Naive thymus-derived CD4-positive, alpha-beta T cell (primary cell): ENCODE measurements at regions not wholly inside any gene's neighbourhood (a gene's known extent, or its start where the extent isn't known, plus 50 kb on each side); places are given as distances from the start of the nearest gene placed in this dataset.
"Not testable (repeated sequence)": the region's sequence is repeated elsewhere in the genome, so short reads cannot be mapped to it uniquely, and the experiment has no call there.

Experiments used
- ATAC-seq: fragments of 150-1000 bp; cut with Tn5 transposase; 2 replicates; pipeline ENCODE4 v1.10.0; 2021; ENCODE audit warnings: mild to moderate bottlenecking, moderate library complexity
- CTCF ChIA-PET: fragments of 350-600 bp; sonication (Branson Sonifier 250); formaldehyde crosslinking; loops from one replicate; lab custom pipeline; 2021; ENCODE audit warnings: antibody characterized with exemption; lab: Charles Lee
- POLR2A ChIA-PET: fragments of 350-600 bp; sonication (Branson Sonifier 250); formaldehyde crosslinking; loops from one replicate; lab custom pipeline; 2021; ENCODE audit warnings: antibody characterized with exemption, inconsistent platforms; lab: Charles Lee
- DNase-seq, 9 donors: peaks; one replicate each; pipeline versions ENCODE4 v3.0.0 to v3.0.0-alpha.2; 2020 to 2022; ENCODE audit warnings: mixed read lengths in 1 of 9
- H3K27ac ChIP-seq: one replicate; pipeline ENCODE4 v1.7.0; 2013; ENCODE audit warnings: mild to moderate bottlenecking, low read depth, low read length, moderate library complexity
- H3K27me3 ChIP-seq, 2 donors: one replicate each; pipeline ENCODE4 v1.7.0; 2013; ENCODE audit warnings: low read length in 2 of 2, mild to moderate bottlenecking in 2 of 2, moderate library complexity in 2 of 2; ENCODE audit not compliant: control insufficient read depth in 2 of 2, insufficient read depth in 2 of 2
- H3K36me3 ChIP-seq, 3 experiments: 1 replicate in 2 of 3; 2 replicates in 1 of 3; pipeline ENCODE4 v1.7.0; 2013; ENCODE audit warnings: low read length in 3 of 3, mild to moderate bottlenecking in 3 of 3, moderate library complexity in 1 of 3; ENCODE audit not compliant: insufficient read depth in 3 of 3, control insufficient read depth in 2 of 3
- H3K4me1 ChIP-seq, 2 donors: one replicate each; pipeline ENCODE4 v1.7.0; 2013; ENCODE audit warnings: low read length in 2 of 2, mild to moderate bottlenecking in 2 of 2, moderate library complexity in 1 of 2; ENCODE audit not compliant: control insufficient read depth in 2 of 2, insufficient read depth in 2 of 2
- H3K4me3 ChIP-seq: 2 replicates; pipeline ENCODE4 v1.7.0; 2013; ENCODE audit warnings: mild to moderate bottlenecking, low read length
- H3K9me3 ChIP-seq, 3 experiments: 1 replicate in 2 of 3; 2 replicates in 1 of 3; pipeline ENCODE4 v1.7.0; 2013; ENCODE audit warnings: low read length in 3 of 3; ENCODE audit not compliant: control insufficient read depth in 2 of 3
- H3K27ac Mint-ChIP-seq, 9 donors: one replicate each; pipeline ENCODE4 v1.8.0; 2020 to 2022; ENCODE audit warnings: mixed read lengths in 9 of 9, mild to moderate bottlenecking in 8 of 9, moderate library complexity in 5 of 9, inconsistent platforms in 2 of 9
- H3K27me3 Mint-ChIP-seq, 5 donors: one replicate each; pipeline ENCODE4 v1.8.0; 2021 to 2022; ENCODE audit warnings: mixed read lengths in 5 of 5, mild to moderate bottlenecking in 1 of 5
- H3K36me3 Mint-ChIP-seq, 5 donors: one replicate each; pipeline ENCODE4 v1.8.0; 2020 to 2022; ENCODE audit warnings: mixed read lengths in 5 of 5, mild to moderate bottlenecking in 3 of 5, inconsistent platforms in 1 of 5
- H3K4me1 Mint-ChIP-seq, 7 donors: one replicate each; pipeline ENCODE4 v1.8.0; 2020 to 2022; ENCODE audit warnings: mixed read lengths in 7 of 7, mild to moderate bottlenecking in 3 of 7, inconsistent platforms in 1 of 7
- H3K4me3 Mint-ChIP-seq, 10 donors: one replicate each; pipeline ENCODE4 v1.8.0; 2020 to 2022; ENCODE audit warnings: mild to moderate bottlenecking in 10 of 10, mixed read lengths in 10 of 10, moderate library complexity in 6 of 10, inconsistent platforms in 2 of 10
- H3K9me3 Mint-ChIP-seq, 11 donors: one replicate each; pipeline ENCODE4 v1.8.0; 2020 to 2022; ENCODE audit warnings: mixed read lengths in 11 of 11, mild to moderate bottlenecking in 4 of 11, inconsistent platforms in 1 of 11, moderate library complexity in 1 of 11
- intact Hi-C, 2 donors: fragments of 100-400 bp; cut with micrococcal nuclease; formaldehyde crosslinking; loops; one replicate each; pipeline ENCODE4 v1.15.1; 2023

DNA sequence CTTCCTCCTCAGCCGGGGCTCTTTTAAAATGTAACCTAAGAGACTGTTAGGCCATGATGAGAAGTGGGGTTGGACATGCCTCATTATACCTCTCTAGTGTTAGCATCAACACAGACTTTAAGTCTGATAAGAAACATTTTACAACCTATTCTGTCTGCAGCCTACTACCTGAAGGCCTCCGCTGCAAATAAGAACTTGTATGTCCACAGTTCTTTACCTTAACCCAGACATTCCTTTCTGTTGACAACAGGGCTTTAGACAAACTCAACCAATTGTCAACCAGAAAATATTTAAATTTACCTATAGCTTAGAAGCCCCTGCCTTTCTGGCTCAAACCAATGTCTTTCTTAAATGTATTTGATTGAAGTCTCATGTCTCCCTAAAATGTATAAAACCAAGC is 1418.6 kb downstream of the STIM2 start:
- H3K36me3 ChIP-seq = no peaks in the 10 kb centered on the region
- H3K27ac ChIP-seq = no peak overlapping the region
- POLR2A ChIA-PET = no interaction called here
- H3K27me3 Mint-ChIP-seq = no peaks in the 10 kb centered on the region
- no peak overlapping the region for H3K4me3 Mint-ChIP-seq
- H3K4me1 Mint-ChIP-seq = no peaks in the 10 kb centered on the region
- intact Hi-C loops = no loop called here
- H3K9me3 Mint-ChIP-seq = peaks cover 0 to 41% (median 10%) of the 10 kb centered on the region in 11 donors
- CTCF ChIA-PET = no interaction called here
- no peaks in the 10 kb centered on the region for H3K36me3 Mint-ChIP-seq
- H3K4me3 ChIP-seq = no peak overlapping the region
- no peak for ATAC-seq
- H3K4me1 ChIP-seq = no peaks in the 10 kb centered on the region
- no peak overlapping the region for H3K27ac Mint-ChIP-seq
- H3K27me3 ChIP-seq = no peaks in the 10 kb centered on the region
- no peaks in the 10 kb centered on the region for H3K9me3 ChIP-seq
- DNase-seq = no peak

DNA sequence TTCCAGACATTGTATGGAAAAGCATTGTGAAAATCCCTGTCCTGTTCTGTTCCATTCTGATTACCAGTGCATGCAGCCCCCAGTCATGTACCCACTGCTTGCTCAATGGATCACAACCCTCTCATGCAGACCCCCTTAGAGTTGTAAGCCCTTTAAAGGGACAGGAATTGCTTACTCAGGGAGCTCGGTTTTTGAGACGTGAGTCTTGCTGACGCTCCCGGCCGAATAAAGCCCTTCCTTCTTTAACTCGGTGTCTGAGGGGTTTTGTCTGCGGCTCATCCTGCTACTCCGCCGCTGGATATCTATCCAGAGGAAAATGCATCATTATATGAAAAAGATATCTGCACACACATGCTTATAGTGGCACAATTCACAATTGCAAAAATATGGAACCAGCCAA is 1425.6 kb downstream of the STIM2 start:
- H3K4me1 ChIP-seq, H3K4me3 ChIP-seq, H3K27me3 Mint-ChIP-seq, H3K9me3 ChIP-seq, H3K4me1 Mint-ChIP-seq, H3K36me3 Mint-ChIP-seq, DNase-seq, H3K36me3 ChIP-seq, CTCF ChIA-PET, ATAC-seq, H3K27ac ChIP-seq, H3K4me3 Mint-ChIP-seq, POLR2A ChIA-PET, intact Hi-C loops, H3K27ac Mint-ChIP-seq, H3K27me3 ChIP-seq: not testable (repeated sequence)
- H3K9me3 Mint-ChIP-seq = peaks cover 2 to 61% (median 16%) of the 10 kb centered on the region in 11 donors

DNA sequence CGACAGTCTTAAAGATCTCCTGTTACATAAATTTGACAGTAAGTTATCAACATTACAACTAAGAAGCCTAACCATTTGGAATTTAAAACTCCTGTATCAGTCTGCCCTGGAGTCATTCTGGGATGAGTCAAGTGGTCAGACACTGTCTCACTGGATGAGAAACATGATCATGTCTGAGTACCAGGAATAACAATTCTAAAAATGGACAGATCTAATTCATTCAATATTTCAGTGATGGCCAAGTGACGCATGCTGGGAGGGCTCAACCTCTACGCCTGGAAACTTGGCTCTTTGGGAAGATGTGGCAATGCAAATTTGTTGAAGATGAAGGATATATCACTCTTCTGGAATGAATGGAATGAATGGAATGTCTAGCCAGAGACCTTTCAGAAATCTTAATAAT is 1427.2 kb downstream of the STIM2 start:
- intact Hi-C loops = no loop called here
- H3K9me3 Mint-ChIP-seq = peaks cover 2 to 48% (median 12%) of the 10 kb centered on the region in 11 donors
- no peaks in the 10 kb centered on the region for H3K4me1 ChIP-seq
- CTCF ChIA-PET = no interaction called here
- no peaks in the 10 kb centered on the region for H3K9me3 ChIP-seq
- peaks cover 0 to 3% (median 0%) of the 10 kb centered on the region in 5 donors for H3K36me3 Mint-ChIP-seq
- no peak overlapping the region for H3K4me3 ChIP-seq
- H3K27me3 ChIP-seq = no peaks in the 10 kb centered on the region
- no peak overlapping the region for H3K4me3 Mint-ChIP-seq
- no peaks in the 10 kb centered on the region for H3K27me3 Mint-ChIP-seq
- H3K27ac ChIP-seq = no peak overlapping the region
- DNase-seq (no peak), ATAC-seq (no peak)
- H3K36me3 ChIP-seq = no peaks in the 10 kb centered on the region
- no peak overlapping the region for H3K27ac Mint-ChIP-seq
- no peaks in the 10 kb centered on the region for H3K4me1 Mint-ChIP-seq
- POLR2A ChIA-PET = no interaction called here

DNA sequence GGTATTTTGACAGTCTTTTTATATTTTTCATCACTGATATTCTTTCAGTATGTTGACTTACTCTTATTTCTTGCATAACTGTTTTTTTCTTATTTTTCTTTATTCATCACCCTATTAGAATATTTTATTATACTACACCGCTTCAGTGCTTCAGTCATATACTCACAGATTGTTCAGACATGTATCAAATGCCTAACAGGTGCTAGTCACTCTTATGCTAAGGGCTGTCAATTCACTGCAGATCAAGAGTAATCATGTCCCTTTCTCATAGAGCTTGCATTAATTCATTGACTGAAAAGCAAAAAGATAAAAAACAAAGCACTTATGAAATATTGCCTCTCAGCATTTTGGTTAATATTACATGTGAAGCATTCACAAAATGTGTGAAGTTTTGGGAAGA is 1435.6 kb downstream of the STIM2 start:
- Histone ChIP-seq H3K4me1 (no peaks in the 10 kb centered on the region), H3K27ac (no peak overlapping the region), H3K36me3 (no peaks in the 10 kb centered on the region), H3K9me3 (no peaks in the 10 kb centered on the region), H3K4me3 (no peak overlapping the region), H3K27me3 (no peaks in the 10 kb centered on the region)
- CTCF ChIA-PET = no interaction called here
- no peak overlapping the region for H3K4me3 Mint-ChIP-seq
- no peak for DNase-seq
- intact Hi-C loops = no loop called here
- no peaks in the 10 kb centered on the region for H3K4me1 Mint-ChIP-seq
- H3K9me3 Mint-ChIP-seq = peaks cover 2 to 30% (median 9%) of the 10 kb centered on the region in 11 donors
- H3K27me3 Mint-ChIP-seq = no peaks in the 10 kb centered on the region
- H3K36me3 Mint-ChIP-seq = no peaks in the 10 kb centered on the region
- no peak overlapping the region for H3K27ac Mint-ChIP-seq
- POLR2A ChIA-PET = no interaction called here
- ATAC-seq = no peak

DNA sequence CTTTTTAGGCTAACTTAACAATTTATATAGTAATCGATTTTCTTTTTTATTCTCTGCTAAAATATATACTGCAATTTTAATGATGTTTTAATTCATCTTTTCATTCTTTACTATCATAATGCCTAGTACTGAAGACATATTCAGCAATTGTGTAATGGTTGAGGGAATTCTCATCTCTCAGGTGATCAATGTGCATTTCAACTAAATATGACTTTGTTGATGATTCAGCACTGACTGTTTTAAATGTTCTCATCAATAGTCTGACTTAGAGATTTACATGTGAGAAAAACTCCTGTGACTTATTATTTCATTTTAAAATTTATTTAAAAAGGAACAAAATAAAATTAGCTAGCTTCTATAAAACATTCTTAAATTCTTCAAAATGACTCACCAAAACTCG is 1450.3 kb downstream of the STIM2 start:
- ATAC-seq = no peak
- no peaks in the 10 kb centered on the region for H3K27me3 Mint-ChIP-seq
- no peaks in the 10 kb centered on the region for H3K36me3 ChIP-seq
- H3K4me1 Mint-ChIP-seq = no peaks in the 10 kb centered on the region
- no peaks in the 10 kb centered on the region for H3K36me3 Mint-ChIP-seq
- H3K27ac Mint-ChIP-seq = no peak overlapping the region
- H3K4me3 Mint-ChIP-seq = no peak overlapping the region
- H3K9me3 ChIP-seq = no peaks in the 10 kb centered on the region
- intact Hi-C loops = no loop called here
- H3K4me3 ChIP-seq = no peak overlapping the region
- no peaks in the 10 kb centered on the region for H3K4me1 ChIP-seq
- no peaks in the 10 kb centered on the region for H3K27me3 ChIP-seq
- POLR2A ChIA-PET = no interaction called here
- no peak overlapping the region for H3K27ac ChIP-seq
- CTCF ChIA-PET = no interaction called here
- H3K9me3 Mint-ChIP-seq = peaks cover 4 to 35% (median 7%) of the 10 kb centered on the region in 11 donors
- no peak for DNase-seq

DNA sequence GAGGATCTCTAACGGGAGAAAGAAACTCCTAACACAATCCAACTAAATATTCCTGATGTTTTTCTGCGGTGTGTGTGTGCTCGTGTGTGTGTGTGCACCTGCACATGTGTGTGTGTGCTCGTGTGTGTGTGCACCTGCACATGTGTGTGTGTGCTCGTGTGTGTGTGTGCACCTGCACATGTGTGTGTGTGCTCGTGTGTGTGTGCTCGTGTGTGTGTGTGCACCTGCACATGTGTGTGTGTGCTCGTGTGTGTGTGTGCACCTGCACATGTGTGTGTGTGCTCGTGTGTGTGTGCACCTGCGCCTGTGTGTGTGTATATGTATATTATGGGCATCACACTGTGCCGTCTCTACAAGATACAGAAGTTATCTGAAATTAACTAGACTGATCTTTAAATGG is 1451.9 kb downstream of the STIM2 start:
- intact Hi-C loops, H3K4me1 ChIP-seq, H3K27me3 ChIP-seq, H3K27ac Mint-ChIP-seq, H3K27me3 Mint-ChIP-seq, H3K36me3 ChIP-seq, ATAC-seq, DNase-seq, CTCF ChIA-PET, H3K36me3 Mint-ChIP-seq, H3K4me3 Mint-ChIP-seq, H3K9me3 ChIP-seq, H3K27ac ChIP-seq, H3K4me3 ChIP-seq, POLR2A ChIA-PET, H3K4me1 Mint-ChIP-seq: not testable (repeated sequence)
- H3K9me3 Mint-ChIP-seq = peaks cover 2 to 28% (median 5%) of the 10 kb centered on the region in 11 donors

DNA sequence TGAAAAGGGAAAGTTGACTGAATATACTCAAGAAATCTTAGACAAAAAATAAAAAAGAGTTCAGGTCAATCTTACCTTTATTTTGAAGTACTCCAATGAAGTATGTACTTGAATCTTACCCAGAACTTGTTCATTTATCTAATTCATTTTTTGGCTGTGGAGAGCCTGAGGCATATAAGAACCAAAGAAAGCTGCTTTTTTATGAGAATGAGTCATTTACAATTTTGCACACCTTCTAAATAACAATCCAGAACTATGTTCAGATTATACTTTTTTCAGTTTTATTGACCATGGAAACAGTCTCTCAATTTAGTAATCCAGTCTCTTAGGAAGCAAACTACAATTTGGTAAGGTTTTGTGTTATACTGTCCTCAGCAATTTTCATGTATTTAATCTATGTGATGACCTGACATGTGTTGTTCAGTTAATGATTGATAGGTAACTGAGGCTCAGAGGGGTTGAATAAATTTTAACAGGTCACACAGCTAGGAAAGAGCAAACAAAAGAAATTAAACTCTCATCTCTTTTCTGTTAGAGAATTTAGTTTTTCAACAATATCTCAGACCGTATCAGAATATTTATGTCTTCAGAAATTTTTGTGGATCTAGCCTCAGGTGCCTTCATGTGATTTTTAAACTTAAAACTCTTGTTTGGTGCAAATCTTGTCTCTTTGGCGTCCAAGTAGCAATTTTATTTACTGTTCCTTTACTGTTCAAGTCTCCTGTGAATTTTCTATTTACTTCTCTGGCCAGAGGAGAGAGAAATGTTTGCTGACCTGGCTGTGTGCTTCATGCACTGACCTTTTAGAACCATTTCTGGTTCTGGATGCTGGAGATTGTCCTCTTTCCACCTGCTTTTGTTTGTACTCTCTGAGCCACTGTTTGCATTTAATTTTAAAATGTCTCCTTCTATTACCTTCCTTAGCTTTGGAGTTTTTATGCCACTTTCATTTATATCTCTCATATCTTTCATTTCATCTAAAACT is 1453.4 kb downstream of the STIM2 start:
- H3K4me1 ChIP-seq = no peaks in the 10 kb centered on the region
- H3K4me3 Mint-ChIP-seq = no peak overlapping the region
- ATAC-seq (no peak), DNase-seq (no peak)
- no peaks in the 10 kb centered on the region for H3K36me3 ChIP-seq
- no peak overlapping the region for H3K27ac Mint-ChIP-seq
- no peaks in the 10 kb centered on the region for H3K27me3 ChIP-seq
- intact Hi-C loops = no loop called here
- no peaks in the 10 kb centered on the region for H3K36me3 Mint-ChIP-seq
- no peak overlapping the region for H3K4me3 ChIP-seq
- peaks cover 0 to 15% (median 5%) of the 10 kb centered on the region in 11 donors for H3K9me3 Mint-ChIP-seq
- CTCF ChIA-PET = no interaction called here
- H3K4me1 Mint-ChIP-seq = no peaks in the 10 kb centered on the region
- no peak overlapping the region for H3K27ac ChIP-seq
- no peaks in the 10 kb centered on the region for H3K27me3 Mint-ChIP-seq
- no peaks in the 10 kb centered on the region for H3K9me3 ChIP-seq
- POLR2A ChIA-PET = no interaction called here
